ENCODE measurements at regions not wholly inside any gene's neighbourhood (a gene's known extent, or its start where the extent isn't known, plus 50 kb on each side); places are given as distances from the start of the nearest gene placed in this dataset.
A peak's percentile ranks its signal among the peaks of the same experiment; 100 is the strongest.

DNA sequence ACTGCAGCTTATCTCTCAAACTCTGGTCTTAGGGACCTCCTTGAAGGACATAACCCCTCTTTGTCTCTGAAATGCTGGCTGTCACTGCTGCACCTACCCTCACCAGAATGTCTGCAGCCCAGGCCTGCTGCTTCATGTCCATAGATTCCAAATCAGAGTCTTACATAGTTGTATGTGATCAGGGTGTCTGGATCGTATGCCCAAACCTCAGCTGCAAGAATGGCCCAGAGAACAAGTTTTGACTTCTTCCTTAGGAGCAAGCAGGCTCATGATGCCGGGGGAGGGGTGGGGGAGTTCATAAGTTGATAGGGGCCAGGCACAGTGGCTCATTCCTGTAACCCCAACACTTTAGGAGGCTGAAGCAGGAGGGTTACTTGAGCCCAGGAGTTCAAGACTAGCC is 55.8 kb upstream of the RMDN2 start:
- no peak for DNase-seq

DNA sequence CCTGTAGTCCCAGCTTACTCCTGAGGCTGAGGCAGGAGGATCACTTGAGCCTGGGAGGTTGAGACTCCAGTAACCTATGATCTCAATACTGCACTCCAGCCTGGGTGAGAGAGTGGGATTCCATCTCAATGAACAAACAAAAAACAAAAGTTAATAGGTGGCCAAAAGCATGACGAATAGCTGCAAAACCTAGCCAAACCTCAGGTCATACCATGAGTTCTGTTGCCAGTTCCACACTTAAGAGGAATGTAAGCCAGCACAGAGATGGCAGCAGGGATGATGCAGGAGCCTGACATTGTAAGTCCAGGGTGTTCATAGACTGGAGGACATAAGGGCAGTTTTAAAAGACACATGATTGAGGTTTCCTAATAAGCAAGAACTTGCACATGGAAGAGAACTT is 55.3 kb upstream of the RMDN2 start:
- DNase-seq, result peak; percentile 55

DNA sequence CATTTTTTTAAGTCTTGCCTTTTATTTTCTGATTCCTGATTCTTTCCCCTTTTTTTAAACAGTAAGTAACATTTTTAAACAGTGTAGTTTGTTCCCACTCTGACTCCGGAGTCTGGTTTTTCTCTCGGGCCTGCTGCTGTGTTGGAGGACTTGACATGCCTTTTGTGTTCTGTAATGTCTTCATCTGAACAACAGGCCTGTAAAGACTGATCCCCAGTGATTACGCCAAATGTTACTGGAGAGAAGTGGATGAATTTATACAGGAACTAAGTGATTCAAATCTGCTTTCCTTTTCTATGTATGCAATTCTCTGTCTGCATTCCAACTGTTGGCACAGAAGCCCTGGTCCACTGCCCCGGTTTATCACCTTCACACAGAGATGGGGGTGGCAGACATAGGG is 54.3 kb upstream of the RMDN2 start:
- no peak for DNase-seq

DNA sequence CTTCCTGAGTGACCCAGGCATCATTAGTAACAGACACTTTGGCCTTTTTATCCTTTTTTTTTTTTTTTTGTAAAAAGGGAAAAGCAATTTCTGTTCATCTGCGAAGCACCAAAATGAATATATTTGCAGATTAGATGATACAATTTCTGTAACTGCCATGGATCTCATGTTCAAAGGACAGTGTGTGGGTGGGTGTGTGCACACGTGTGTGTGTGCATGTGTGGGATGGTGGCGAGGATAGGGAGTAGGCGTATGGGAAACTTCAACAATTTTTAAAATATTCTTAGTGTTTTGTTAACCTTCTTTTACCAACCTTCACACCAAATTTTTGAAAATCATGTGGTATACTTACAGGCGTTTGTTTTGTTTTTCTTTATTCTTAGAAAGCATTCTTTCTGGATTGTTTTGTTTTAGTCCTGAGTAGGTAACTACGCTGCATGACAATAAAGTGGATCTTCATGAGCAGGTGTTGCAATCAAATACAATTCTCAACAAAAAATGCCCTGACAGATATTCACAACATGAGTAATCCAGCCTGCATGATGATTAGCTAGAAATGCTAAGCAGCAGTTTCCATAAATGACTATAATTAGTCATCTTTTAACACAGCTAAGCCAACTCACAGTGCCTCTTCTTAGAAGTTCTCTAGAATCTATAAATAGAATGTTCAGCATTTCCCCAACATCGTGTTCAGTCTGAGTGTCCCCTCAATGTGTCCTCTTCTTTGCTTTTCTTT is 53.5 kb upstream of the RMDN2 start:
- DNase-seq, result peak; percentile 79

DNA sequence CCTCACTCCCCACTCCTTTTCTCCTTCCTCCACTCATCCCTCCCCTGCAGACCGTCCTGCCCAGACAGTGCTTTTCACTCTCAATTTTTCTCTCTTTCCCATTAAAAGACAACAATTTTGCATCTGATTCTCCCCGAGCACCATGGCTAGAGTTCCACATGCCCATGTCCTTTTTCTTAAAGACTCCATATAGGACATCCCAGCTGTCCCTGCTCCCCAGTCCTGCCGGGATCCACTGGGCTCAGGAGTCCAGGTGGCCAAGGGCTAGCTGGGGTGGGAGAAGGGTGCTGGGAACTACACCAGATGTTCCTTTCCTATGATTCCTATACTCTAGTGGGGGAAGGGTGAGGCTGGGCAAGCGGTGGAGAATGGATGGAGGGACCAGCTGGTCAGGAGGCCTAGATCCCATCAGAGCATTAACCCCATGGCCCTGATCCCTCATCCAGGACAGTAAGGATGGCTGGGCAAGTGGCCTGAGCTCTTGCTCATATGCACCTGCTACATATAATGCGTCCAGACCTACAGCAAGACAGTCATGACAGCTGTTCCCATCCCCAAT is 52.8 kb upstream of the RMDN2 start:
- DNase-seq, result no peak

DNA sequence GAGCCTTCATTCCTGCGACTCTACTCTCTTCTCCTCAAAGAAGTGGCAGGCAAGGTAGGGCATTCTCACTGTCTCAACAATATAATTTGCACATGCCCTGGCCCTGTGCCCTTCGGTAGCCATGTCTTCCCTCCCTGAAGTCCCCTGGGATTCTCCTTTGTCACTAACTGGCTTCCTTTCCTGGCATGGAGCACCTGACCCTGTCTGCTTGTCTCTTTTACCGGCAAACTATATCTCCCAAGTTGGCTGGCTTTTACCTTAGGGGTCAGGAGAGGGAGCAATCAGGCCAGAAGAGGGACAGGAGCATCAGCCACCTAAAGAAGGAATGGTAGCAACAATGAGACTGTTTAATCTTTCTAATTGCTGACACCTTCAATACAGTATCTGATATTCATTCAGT is 51.9 kb upstream of the RMDN2 start:
- no peak for DNase-seq

DNA sequence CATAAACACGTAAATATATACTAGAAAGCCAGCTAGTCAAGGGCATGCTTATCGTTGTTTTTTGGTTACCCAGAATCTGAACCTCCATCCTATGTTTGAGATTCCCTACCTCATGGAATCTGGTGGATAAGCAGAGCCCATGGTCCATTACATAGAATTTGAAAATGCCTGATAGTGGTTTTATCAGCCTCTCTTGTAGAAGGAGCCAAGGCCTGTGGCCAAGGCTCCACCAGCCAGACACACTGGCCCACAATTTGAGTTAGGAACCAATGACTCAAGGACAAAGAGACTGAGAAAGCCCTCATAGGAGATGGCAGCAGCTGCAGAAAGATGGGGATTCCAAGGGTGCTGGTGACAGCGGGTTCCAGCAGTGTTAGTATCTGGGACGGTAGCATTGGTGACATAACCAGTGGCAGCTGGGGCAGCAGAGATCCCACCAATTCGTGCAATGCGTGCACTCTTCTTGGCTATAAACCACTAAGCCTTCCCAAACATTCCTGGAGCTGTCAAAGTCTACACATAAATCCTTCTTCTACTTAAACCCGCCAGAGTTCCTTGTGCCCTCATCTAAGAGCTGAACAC is 51.2 kb upstream of the RMDN2 start:
- no peak for DNase-seq

DNA sequence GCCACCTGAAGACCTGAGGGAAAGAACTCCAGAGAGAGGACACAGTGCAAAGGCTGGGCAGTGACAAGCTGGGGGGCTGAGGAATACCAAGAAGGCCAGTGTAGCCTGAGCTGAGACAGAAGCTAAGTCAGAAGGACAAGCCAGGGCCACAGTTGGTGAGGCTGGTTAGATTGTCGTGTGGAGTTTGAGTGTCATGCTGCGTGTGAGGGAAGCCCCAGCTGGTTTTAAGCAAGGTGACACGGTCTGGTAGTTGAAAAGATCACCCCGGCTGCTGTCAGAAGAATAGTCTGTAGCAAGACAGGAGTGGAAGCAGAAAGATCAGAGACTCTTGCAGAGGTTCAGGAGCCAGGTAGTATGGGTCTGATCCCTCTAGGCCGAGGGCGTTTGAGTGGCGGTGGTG is 50.6 kb upstream of the RMDN2 start:
- no peak for DNase-seq

Data from EL (cell line).